HEK293T (cell line): ENCODE measurements at regions not wholly inside any gene's neighbourhood (a gene's known extent, or its start where the extent isn't known, plus 50 kb on each side); places are given as distances from the start of the nearest gene placed in this dataset.

Source experiments
- ARNT ChIP-seq: fragments of 450-650 bp; IDR thresholded peaks from 2 replicates; pipeline ENCODE4 v1.6.1; 2017; ENCODE audit warnings: mild to moderate bottlenecking
- BHLHE40 ChIP-seq: fragments of 450-650 bp; IDR thresholded peaks from 2 replicates; pipeline ENCODE4 v1.6.1; 2016; ENCODE audit warnings: mild to moderate bottlenecking, moderate library complexity, borderline replicate concordance
- CTBP1 ChIP-seq: fragments of 450-650 bp; IDR thresholded peaks from 2 replicates; pipeline ENCODE4 v1.6.1; 2016; ENCODE audit warnings: borderline replicate concordance
- FOXM1 ChIP-seq: fragments of 450-650 bp; IDR thresholded peaks from 2 replicates; pipeline ENCODE4 v1.6.1; 2017; ENCODE audit warnings: mild to moderate bottlenecking, borderline replicate concordance
- HDGF ChIP-seq: fragments of 450-650 bp; IDR thresholded peaks from 2 replicates; pipeline ENCODE4 v1.6.1; 2017; ENCODE audit warnings: antibody characterized with exemption, borderline replicate concordance
- LEF1 ChIP-seq: fragments of 450-650 bp; IDR thresholded peaks from 2 replicates; pipeline ENCODE4 v1.6.1; 2017; ENCODE audit warnings: mild to moderate bottlenecking, borderline replicate concordance
- TARDBP ChIP-seq: fragments of 450-650 bp; IDR thresholded peaks from 2 replicates; pipeline ENCODE4 v1.6.1; 2016
- ZNF384 ChIP-seq: fragments of 450-650 bp; IDR thresholded peaks from 2 replicates; pipeline ENCODE4 v1.6.1; 2016

DNA sequence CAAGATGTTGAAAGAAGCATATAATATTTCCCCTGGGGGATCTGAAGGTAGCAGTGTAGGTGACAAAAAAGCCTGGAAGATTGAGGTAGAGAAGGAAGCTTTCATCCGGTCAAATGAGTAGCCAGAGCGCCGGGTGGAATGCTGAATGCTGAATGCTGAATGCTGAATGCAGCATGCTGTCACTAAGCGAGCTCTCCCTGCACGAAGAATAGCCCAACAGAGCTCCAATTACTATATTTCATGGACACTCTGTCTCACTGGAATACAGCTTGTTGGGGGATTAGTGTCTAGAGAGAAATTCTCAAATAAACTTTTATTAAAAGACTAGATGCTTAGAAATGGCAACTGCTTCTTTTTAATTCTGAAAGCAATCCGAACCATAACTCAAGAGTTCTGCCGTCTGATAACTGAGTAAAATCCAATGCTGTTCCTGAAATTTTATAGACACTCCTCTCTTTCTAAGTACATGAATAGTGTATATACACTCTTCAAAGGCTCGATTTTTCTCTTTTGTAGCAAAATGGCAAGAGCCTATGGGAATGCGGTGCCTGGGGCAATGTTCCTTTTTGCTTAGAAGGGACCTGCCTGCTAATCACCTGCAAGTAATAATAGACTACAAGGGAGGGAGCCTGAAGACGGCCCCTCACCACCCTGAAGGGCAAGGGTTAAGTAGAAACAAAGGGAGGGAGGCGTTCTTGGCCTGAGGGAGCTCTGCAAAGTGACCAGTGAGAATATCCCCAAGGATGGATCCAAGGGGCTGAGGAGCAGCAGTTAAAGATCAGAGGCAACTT lies 203.7 kb upstream of the ESRRG start:
- no peak for TF ChIP-seq ZNF384
- TF ChIP-seq CTBP1, result no peak
- no peak for TF ChIP-seq HDGF
- TF ChIP-seq ARNT, result no peak
- no peak for TF ChIP-seq BHLHE40
- TF ChIP-seq FOXM1, result no peak
- no peak for TF ChIP-seq LEF1
- TF ChIP-seq TARDBP, result no peak
